ENCODE measurements at regions not wholly inside any gene's neighbourhood (a gene's known extent, or its start where the extent isn't known, plus 50 kb on each side); places are given as distances from the start of the nearest gene placed in this dataset.
"Not testable (repeated sequence)": the region's sequence is repeated elsewhere in the genome, so short reads cannot be mapped to it uniquely, and the experiment has no call there.

DNA sequence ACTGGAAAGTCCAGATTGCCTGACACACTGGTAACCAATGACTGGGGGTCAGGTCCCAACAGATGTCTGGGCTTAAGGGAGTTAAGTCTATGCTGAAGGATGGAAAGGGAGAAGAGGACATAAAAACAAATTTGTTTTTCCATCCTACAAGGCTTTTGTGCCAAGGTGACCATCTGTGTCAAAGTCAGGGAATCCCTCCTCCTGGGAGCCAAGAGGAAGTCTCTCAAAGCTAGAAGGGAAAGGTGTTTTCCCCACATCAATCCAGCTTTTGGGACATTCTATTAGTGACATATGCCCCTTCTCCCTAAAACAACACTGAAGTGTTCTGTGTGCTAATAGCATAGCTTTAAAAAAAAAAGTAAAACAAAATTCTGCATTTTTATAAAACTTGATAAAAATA, 173.9 kb downstream of the ZNF621 start:
- not testable (repeated sequence) for FAIRE-seq; DNase-seq (ENCODE audit: low spot score)

DNA sequence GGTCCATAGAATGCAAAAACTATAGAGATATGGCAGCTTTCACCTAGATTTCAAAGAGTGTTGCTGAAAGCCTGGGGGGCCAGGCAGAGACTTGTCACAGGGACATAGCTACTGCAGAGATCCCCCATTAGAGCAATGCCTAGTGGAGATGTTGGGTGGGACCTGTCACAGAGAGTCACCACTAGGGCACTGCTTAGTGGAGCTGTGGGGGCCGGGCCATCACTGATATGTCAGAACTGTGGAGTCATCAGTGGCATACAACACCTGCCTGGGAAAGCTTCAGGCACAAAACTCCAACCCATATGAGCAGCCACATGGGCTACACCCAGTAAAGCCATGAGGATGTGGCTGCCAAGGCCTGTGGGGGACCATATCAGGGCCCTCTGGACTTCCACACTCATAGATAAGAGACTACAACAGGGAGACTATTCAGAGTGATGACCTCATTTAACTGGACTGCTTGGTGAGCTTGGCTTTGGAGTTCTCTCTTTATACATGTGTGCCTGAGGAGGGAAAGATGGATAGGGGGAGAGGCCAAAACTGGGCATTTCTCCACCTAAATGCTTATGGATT, 176.3 kb downstream of the ZNF621 start:
- DNase-seq (ENCODE audit: low spot score): no peak
- no peak for FAIRE-seq

DNA sequence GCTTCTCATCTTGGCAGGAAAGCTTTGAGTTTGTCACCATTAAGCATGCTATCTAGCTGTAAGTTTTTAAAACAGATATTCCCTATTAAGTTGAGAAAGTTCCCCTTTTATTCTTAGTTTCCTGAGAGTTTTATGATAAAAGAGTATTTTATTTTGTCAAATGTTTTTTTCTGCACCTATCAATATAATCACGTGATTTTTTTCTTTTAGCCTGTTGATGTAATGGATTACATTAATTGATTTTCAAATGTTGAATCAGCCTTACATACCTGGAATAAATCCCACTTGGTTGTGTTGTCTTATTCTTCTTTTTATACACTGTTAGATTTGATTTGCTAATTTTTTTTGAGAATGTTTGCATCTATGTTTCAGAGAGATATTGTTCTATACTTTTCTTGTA, 179.5 kb downstream of the ZNF621 start:
- DNase-seq (ENCODE audit: low spot score) (no peak), FAIRE-seq (no peak)

DNA sequence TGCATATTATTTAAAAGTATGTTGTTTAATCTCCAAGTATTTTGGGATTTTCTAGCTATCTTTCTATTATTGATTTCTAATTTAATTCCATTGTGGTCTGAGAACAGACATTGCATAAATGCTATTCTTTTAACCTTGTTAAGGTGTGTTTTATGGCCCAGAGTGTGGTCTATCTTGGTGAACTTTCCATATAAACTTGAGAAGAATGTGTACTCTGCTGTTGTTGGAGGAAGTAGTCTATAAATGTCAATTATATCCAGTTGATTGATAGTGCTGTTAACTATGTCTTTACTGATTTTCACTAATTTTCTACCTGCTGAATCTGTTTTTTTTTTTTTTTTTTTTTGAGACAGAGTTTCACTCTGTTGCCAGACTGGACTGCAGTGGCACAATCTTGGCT, 180.9 kb downstream of the ZNF621 start:
- no peak for FAIRE-seq
- no peak for DNase-seq (ENCODE audit: low spot score)

DNA sequence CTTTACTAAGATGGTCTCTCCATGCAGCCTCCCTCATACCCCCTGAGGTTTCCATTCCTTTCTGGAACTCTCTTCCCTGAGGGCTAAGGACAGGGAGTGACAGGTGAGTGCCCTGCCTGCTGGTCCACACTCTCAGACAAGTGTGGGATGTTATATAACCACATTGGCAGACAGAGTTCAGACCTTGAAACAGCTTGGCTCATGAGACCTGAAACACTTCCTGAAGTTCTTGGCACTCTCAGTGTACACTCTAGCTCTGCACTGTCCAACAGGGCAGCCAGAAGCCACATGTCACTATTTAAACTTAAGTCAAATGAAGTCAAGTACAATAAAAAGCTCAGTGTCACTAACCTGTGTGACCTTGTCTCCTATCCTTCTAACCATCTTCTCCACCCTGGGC, 188.5 kb downstream of the ZNF621 start:
- FAIRE-seq: no peak
- DNase-seq (ENCODE audit: low spot score): no peak

DNA sequence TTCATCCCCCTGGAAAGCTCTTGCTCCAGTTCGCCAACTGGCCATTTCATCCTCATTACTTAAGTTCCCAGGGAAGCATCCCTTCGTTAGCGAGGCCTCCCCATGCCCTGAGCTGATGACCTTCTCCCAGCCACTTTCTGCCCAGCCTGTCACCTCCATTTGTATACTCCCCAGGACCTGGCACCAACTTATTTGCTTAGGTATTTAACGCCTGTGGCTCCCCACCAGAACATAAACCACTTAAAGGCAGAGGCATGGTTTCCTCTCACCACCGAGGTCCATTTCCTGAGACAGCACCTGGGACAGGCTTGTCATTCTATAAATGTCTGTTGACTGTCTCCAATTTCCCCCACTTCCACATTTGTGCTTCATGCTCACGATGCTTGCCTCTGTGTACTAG, 189.0 kb downstream of the ZNF621 start:
- no peak for DNase-seq (ENCODE audit: low spot score)
- FAIRE-seq: no peak

DNA sequence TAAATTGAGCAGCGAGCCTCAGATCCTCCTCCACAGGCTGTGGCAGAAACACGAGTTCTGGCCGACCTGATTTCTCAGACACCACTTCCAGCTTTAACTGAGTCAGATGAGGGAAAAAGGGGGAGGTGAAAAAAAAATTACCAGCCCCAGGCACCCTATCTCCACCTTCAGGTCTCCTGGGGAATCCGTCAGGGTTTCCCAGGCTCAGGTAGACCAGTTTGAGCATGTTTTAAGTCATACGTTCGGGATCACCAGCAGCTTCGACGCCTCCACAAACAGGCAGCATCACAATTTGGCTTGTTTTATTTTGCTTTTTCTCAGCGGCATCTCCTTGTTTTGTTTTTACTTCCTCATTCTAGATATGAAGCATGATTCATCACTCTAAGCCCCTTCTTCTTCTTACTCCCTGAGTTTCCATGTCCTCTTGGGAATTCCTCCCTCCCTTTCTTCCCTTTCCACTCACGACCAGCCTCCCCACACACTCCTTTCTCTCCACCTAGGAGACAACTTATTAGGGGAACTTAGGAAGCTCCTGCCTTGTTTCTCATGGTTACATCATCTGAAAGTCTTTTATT, 190.1 kb downstream of the ZNF621 start:
- DNase-seq (ENCODE audit: low spot score): no peak
- FAIRE-seq: no peak

DNA sequence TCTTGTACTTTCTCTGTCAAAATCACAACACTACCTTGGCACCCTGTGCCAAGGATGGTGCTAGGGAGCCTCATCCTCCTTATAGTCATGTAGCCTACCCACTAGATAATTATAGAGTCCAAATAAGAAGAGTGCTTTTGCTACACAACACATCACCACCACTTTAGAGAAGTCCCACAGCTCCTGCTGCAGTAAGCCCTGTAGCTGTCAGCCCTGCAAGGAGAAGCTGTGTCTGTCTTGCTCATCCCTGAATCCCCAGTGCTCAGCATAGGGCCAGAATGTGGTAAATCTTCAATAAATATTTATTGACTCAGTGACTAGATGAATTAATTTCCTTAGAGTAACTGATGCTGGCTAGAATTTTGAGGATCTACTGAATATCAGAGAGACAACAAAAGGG, 190.8 kb downstream of the ZNF621 start:
- DNase-seq (ENCODE audit: low spot score) (no peak), FAIRE-seq (no peak)

DNA sequence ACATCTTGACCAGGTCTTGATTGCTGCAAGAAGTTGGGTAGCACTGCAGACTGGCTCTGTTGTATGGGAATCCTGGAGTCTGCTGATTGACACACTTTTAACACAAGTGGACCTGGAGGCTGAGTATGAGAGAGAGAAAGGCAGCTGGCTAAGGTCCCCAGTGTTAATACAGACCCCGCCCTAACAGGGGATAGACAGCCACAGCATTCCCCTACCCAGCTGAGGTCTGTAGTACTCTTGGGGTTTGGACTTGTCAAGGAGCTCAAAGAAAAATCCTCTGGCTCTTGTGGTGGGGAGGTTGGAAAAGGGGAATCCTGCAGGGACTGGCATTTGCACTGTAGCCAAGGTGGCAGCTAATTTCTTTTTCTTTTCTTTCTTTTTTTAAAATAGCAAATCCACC, 192.7 kb downstream of the ZNF621 start:
- FAIRE-seq (no peak), DNase-seq (ENCODE audit: low spot score) (no peak)

DNA sequence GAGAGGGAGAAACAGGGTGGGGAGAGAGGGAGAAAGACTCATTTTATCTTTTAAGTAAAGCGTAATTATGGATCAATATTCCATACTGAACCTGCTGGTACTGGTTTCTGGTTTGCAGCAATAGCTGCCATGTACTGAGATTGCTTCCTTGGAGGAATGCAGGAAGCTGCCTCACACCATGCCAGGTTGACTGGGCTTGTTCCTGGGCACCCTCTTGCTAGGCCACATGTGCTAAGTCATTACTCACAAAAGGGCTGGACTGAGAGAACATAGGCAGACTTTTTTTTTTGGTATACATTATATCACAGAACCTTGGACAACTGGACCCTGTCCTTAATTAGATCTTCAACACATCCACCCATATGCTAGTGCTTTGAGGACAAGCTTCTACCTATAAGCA, 193.4 kb downstream of the ZNF621 start:
- FAIRE-seq (no peak), DNase-seq (ENCODE audit: low spot score) (no peak)

DNA sequence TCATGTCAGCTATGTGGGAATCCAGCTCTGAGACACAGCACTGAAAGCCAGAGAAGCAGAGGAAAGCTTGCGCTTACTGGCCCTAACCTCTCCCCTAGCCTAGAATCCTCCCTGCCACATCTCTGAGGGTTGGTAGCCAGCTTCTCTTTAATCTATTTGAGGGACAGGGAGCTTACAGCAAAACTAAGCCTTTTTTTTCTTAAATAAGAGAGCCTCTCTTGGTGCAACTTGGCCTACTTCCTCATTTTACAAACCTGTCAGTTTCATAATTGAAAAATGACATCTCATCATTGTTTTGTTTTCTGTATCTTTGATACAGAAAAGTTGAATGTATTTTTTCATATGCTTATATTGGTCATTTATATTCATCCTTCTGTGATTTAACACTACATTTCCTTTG, 193.9 kb downstream of the ZNF621 start:
- no peak for DNase-seq (ENCODE audit: low spot score)
- no peak for FAIRE-seq

DNA sequence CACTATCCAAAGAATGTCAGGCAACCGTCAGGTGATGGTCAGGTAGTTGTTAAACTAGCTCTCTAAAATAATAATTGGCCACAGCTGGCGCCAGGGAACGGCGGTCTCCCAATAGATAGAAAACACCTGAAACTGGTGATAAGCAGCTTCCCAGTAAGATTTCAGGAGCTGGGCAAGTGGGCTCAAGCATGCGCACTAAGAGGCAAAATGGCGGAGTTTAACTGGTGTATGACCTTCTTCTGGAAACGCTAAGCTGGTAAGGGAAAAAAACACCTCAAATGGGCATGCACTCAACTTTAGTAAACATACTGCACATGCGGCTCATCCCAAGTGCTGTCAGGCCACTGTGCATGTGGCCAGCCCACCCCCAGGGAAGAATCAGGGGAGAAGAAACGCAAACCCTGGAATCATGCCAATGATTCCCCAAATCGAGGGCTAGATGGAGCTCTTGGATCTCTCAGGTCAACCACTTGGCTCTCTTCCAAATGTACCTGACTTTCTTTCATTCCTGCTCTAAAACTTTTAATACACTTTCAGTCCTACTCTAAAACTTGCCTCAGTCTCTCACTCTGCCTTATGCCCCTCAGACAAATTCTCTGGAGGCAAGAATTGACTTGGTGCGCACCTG, 195.0 kb downstream of the ZNF621 start:
- FAIRE-seq (no peak), DNase-seq (ENCODE audit: low spot score) (peak; percentile 18)

DNA sequence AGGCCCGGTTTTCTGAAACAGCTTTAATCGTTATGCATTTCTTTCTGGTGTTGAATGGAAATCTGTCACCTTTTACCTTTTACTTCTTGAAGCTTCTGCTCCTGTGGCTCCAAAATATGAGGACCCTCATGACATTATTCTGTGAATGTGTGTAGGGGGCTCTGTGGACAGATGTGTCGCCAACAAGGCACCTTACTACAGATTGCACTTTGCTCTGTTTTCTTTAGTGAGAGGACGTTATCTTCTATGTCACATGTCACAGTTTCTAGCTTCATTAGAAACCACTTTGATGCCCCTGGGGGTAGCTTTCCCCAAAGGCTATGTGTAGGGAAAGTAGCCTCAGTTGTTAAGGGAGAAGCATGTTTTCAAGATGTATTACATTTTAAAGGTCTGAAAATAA, 195.6 kb downstream of the ZNF621 start:
- FAIRE-seq (no peak), DNase-seq (ENCODE audit: low spot score) (no peak)

DNA sequence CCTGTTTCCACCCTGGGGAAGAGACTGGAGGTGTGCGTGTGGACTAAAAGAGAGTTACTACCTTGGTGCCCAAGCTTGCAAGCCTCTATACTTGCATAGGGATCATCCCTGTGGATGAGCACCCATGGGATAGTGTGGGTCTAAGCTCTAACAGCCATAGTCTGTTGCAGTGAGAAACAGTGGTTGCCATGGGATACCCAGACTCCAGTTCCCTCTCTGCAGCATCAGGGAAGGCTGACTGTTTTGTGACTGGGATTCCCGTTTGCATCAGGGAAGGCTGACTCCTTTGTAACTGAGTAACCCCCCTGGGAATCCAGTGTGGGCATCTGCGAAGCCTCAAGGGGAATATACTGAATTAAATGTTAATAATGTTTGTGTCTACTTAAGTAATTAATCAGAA, 196.1 kb downstream of the ZNF621 start:
- DNase-seq (ENCODE audit: low spot score) (no peak), FAIRE-seq (no peak)

DNA sequence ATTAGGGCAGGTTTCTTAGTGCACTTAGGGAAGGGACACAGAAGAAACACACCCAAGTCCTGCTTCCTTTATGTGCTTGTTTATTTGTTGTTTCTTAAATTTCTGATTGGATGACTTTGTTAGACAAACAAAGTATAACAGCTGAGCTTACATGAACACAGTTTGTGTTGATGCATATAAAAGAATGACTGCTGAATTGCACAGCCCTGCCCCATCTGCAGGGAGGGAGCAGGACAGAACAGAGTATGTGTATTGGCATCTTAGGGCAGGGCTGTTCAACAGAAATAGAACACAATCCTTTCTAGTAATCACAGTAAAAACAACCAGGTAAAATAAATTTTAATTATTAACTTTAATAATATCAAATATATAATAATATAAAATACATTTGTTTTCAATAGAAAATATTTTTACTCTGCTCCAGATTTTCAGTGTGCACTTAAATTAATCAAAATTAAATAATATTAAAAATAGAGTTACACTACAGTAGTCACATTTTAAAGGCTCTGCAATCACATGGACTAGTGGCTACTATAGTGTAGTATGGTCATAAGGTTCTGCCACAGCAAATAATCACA, 198.4 kb downstream of the ZNF621 start:
- FAIRE-seq: no peak
- DNase-seq (ENCODE audit: low spot score): no peak

DNA sequence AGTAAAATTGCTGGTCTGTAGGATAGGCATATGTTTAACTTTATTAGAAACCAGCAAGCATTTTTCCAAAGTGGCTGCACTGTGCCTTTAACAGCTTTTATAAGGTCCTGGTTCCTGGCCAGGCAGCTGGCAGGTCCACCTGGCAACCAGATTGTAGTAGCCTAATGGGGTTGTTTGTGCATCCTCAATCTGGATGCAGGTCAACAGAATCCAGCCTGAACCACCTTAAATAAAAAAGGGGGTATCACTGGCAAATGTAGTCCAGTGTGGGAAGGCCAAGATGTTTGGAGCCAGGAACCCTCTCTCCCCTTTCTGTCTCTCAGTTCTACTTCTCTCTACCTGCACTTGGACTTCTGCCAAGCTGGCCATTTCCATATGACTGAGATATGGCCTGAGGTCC, 200.3 kb downstream of the ZNF621 start:
- FAIRE-seq (no peak), DNase-seq (ENCODE audit: low spot score) (no peak)

DNA sequence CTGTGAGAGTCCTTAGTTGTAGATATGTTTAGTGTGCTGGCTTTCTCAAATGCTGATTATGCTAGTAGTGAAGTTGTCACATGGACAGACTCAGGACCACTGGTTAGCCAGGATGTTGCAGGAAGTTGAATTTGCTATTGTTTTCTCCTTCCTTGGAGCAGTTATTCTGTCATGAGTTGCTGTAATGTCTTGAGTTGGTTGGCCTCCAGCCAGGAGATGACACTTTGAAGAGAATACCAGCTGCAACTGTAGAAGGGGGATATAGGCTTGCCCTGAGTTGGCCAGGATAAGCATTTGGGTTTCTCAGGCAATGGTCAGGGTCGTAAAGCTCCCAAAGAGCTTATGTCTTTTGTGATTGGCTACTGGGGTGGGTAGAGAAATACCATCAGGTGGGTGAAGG, 206.7 kb downstream of the ZNF621 start:
- FAIRE-seq (no peak), DNase-seq (ENCODE audit: low spot score) (no peak)

DNA sequence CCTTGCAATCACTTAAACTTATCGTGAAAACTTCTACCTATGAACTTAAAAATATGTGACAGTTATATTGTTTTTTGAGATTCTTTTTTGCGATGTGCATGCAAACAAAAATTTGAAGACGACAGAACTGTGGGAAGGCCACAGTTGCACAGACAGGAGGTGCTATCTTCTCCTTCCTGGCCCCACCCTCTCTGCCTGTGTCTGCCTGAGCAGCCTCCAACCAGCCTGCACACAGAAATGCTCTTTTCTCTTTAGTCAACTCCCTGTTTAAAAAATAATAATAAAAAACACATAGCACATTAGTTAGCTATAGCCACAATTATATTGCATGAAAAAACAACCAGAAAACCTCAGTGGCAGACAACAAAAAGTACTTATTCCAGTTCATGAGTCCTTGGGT, 212.2 kb downstream of the ZNF621 start:
- no peak for DNase-seq (ENCODE audit: low spot score)
- FAIRE-seq: no peak

DNA sequence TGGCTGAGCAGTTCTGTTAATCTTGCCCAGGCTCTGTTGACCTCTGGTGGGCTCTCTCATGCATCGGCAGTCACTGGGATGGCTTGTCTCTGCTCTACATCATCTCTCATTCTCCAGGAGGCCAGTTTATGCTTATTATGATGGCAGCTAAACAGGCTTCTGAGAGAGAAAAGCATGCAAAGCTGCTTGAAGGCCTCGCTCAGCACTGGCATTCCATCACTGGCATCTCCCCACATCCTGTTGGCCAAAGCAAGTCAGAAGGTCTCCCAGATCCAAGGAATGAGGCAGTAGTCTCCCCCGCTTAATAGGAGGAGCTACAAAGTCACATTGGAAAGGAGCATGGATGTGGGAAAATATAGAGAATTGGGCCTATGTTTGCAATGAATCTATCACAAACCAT, 212.6 kb downstream of the ZNF621 start:
- DNase-seq (ENCODE audit: low spot score): no peak
- no peak for FAIRE-seq

DNA sequence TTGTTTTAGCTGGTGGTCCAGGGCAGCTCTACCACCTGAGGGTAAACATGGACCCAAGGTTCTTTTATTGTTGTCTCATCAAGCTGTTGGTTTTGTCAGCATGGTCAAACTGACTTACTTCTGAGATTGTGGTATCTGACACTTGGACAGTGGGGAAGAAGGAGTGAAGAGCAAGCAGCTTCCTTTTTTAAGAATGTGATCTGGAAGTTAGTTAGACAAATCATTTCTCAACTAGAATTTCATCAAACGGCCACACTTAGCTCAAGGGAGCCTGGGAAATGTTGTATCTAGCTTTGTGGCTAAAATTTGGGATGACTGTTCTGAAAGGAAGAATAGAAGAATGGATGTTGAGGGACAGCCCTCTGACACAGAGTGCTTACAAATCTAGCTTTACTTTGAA, 215.2 kb downstream of the ZNF621 start:
- no peak for DNase-seq (ENCODE audit: low spot score)
- no peak for FAIRE-seq

DNA sequence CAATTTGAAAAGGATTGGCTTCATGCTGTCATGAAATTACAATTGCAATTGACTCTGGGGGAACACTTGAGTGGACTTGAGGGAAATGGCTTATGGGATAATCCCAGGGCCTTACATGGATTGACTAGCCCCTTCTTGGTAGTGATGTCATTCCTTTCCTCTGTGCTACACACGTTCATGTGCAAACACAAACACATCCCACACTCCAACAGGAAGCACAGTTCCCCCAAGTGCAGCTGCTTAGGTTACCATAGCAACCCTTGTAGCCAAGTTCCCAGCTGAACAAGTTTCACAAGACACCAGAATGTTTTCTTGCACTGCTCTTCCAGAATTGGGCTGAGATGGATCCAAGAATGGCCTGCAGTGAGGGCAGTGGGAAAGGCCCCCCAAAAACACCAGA, 217.0 kb downstream of the ZNF621 start:
- DNase-seq (ENCODE audit: low spot score): no peak

DNA sequence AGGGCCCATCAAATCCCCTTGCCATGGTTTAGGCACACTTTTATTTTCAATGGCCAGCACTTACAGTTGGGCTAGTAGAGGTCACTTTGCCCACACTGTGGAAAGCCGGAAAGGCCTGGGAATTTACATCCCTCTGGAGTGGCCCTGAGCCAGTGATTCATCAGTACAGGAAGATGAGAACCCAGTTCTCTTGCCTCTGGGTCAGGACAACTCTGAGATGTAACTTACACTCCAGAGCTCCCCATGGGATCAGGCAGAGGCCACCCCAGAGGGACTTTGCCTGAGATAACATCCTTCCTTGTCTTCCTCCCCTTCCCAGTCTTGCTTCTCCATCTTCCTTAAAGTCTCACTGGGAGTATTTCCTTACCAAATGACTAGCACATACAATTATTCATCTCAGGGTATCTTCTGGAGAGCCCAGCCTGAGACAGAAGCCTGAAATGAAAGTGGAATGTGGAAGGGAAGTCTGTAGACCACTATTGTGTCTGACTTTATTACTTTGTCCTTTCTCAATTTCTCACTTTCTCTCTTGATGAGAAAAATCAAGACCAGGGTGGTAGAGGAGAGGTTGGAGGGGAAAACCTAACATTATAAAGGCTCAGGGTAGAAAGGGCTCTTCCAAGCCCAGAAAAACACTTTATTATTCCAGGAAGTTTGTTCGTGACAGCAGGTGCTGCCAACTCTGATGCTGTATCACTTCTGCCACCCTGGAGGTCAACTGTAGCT, 220.8 kb downstream of the ZNF621 start:
- no peak for FAIRE-seq
- DNase-seq (ENCODE audit: low spot score): no peak

More for the DNA sequence above, 217.0 kb downstream of the ZNF621 start:
- no peak for FAIRE-seq
